ENCODE measurements at regions not wholly inside any gene's neighbourhood (a gene's known extent, or its start where the extent isn't known, plus 50 kb on each side); places are given as distances from the start of the nearest gene placed in this dataset.
"Not testable (repeated sequence)": the region's sequence is repeated elsewhere in the genome, so short reads cannot be mapped to it uniquely, and the experiment has no call there.

GRCh38 chr4:1523907-1524636, 117.8 kb upstream of the NKX1-1 start:
- Mint-ChIP-seq H3K27ac (ENCODE audit: unreplicated experiment) (no peak overlapping the region), H3K36me3 (ENCODE audit: unreplicated experiment) (no peaks in the 10 kb centered on the region), H3K9me3 (ENCODE audit: unreplicated experiment) (peaks cover 12% of the 10 kb centered on the region), H3K4me3 (ENCODE audit: unreplicated experiment) (no peak overlapping the region), H3K27me3 (ENCODE audit: unreplicated experiment) (peaks cover 58% of the 10 kb centered on the region), H3K4me1 (ENCODE audit: unreplicated experiment) (peaks cover 1% of the 10 kb centered on the region)
- DNase-seq (ENCODE audit: extremely low spot score, unreplicated experiment), result peak; percentile 89
- no peak for TF ChIP-seq CTCF (IDR thresholded peaks at IDR 0.05)

- H3K27ac Mint-ChIP-seq (ENCODE audit: unreplicated experiment), result no peak overlapping the region
- H3K4me1 Mint-ChIP-seq (ENCODE audit: unreplicated experiment), result peaks cover 1% of the 10 kb centered on the region
- no peak overlapping the region for H3K4me3 Mint-ChIP-seq (ENCODE audit: unreplicated experiment)
- no peak for TF ChIP-seq CTCF (IDR thresholded peaks at IDR 0.05)
- no peak for DNase-seq (ENCODE audit: extremely low spot score, unreplicated experiment)
- no peaks in the 10 kb centered on the region for H3K36me3 Mint-ChIP-seq (ENCODE audit: unreplicated experiment)
- H3K9me3 Mint-ChIP-seq (ENCODE audit: unreplicated experiment), result peaks cover 12% of the 10 kb centered on the region
- peaks cover 52% of the 10 kb centered on the region for H3K27me3 Mint-ChIP-seq (ENCODE audit: unreplicated experiment)
Observed at GRCh38 chr4:1523506-1523905, 117.3 kb upstream of the NKX1-1 start.

- Mint-ChIP-seq H3K4me1 (ENCODE audit: unreplicated experiment) (peaks cover 1% of the 10 kb centered on the region), H3K4me3 (ENCODE audit: unreplicated experiment) (no peak overlapping the region), H3K27ac (ENCODE audit: unreplicated experiment) (no peak overlapping the region), H3K9me3 (ENCODE audit: unreplicated experiment) (peaks cover 12% of the 10 kb centered on the region), H3K36me3 (ENCODE audit: unreplicated experiment) (no peaks in the 10 kb centered on the region), H3K27me3 (ENCODE audit: unreplicated experiment) (peaks cover 48% of the 10 kb centered on the region)
- no peak for TF ChIP-seq CTCF (IDR thresholded peaks at IDR 0.05)
- DNase-seq (ENCODE audit: extremely low spot score, unreplicated experiment), result no peak
Observed at GRCh38 chr4:1523033-1523432, 116.8 kb upstream of the NKX1-1 start.

GRCh38 chr4:1522606-1523005, 116.4 kb upstream of the NKX1-1 start:
- peaks cover 1% of the 10 kb centered on the region for H3K4me1 Mint-ChIP-seq (ENCODE audit: unreplicated experiment)
- no peak for DNase-seq (ENCODE audit: extremely low spot score, unreplicated experiment)
- H3K27ac Mint-ChIP-seq (ENCODE audit: unreplicated experiment), result no peak overlapping the region
- peaks cover 12% of the 10 kb centered on the region for H3K9me3 Mint-ChIP-seq (ENCODE audit: unreplicated experiment)
- peaks cover 43% of the 10 kb centered on the region for H3K27me3 Mint-ChIP-seq (ENCODE audit: unreplicated experiment)
- TF ChIP-seq CTCF (IDR thresholded peaks at IDR 0.05), result no peak
- no peaks in the 10 kb centered on the region for H3K36me3 Mint-ChIP-seq (ENCODE audit: unreplicated experiment)
- no peak overlapping the region for H3K4me3 Mint-ChIP-seq (ENCODE audit: unreplicated experiment)

GRCh38 chr4:1521821-1522361, 115.6 kb upstream of the NKX1-1 start:
- H3K27me3 Mint-ChIP-seq (ENCODE audit: unreplicated experiment), result peaks cover 36% of the 10 kb centered on the region
- DNase-seq (ENCODE audit: extremely low spot score, unreplicated experiment), result no peak
- H3K4me3 Mint-ChIP-seq (ENCODE audit: unreplicated experiment), result no peak overlapping the region

GRCh38 chr4:1520795-1521576, 114.7 kb upstream of the NKX1-1 start:
- not testable (repeated sequence) for H3K27ac Mint-ChIP-seq (ENCODE audit: unreplicated experiment); DNase-seq (ENCODE audit: extremely low spot score, unreplicated experiment); H3K4me1 Mint-ChIP-seq (ENCODE audit: unreplicated experiment); H3K9me3 Mint-ChIP-seq (ENCODE audit: unreplicated experiment); H3K36me3 Mint-ChIP-seq (ENCODE audit: unreplicated experiment)
- Mint-ChIP-seq H3K4me3 (ENCODE audit: unreplicated experiment) (peak overlapping the region; percentile 40), H3K27me3 (ENCODE audit: unreplicated experiment) (peaks cover 36% of the 10 kb centered on the region)

More at GRCh38 chr4:1521821-1522361, 115.6 kb upstream of the NKX1-1 start:
- H3K36me3 Mint-ChIP-seq (ENCODE audit: unreplicated experiment), result no peaks in the 10 kb centered on the region
- H3K27ac Mint-ChIP-seq (ENCODE audit: unreplicated experiment), result no peak overlapping the region
- no peak for TF ChIP-seq CTCF (IDR thresholded peaks at IDR 0.05)
- H3K9me3 Mint-ChIP-seq (ENCODE audit: unreplicated experiment), result peaks cover 9% of the 10 kb centered on the region
- H3K4me1 Mint-ChIP-seq (ENCODE audit: unreplicated experiment), result peaks cover 1% of the 10 kb centered on the region
